GM10248 (cell line): ENCODE measurements at regions not wholly inside any gene's neighbourhood (a gene's known extent, or its start where the extent isn't known, plus 50 kb on each side); places are given as distances from the start of the nearest gene placed in this dataset.

Experiments used
- CTCF ChIA-PET: fragments of 300-600 bp; sonication (Branson Sonifier 250); formaldehyde crosslinking; extraction: SDS; loops from one replicate; lab custom pipeline; 2021; ENCODE audit warnings: antibody characterized with exemption; lab: Yijun Ruan, JAX
- POLR2A ChIA-PET: fragments of 350-650 bp; sonication (Branson Sonifier 250); formaldehyde crosslinking; extraction: SDS; loops from one replicate; lab custom pipeline; 2020; ENCODE audit warnings: antibody characterized with exemption; lab: Yijun Ruan, JAX
- DNase-seq: peaks from one replicate; pipeline ENCODE4 v3.0.0; 2012; ENCODE audit errors: extremely low spot score
- TF ChIP-seq, protein P1 (sequence below): IDR thresholded peaks from 2 replicates; pipeline ENCODE4 v1.5.1; 2012; ENCODE audit warnings: mild to moderate bottlenecking, low read depth; ENCODE audit errors: extremely low read depth, missing control alignments, control extremely low read depth

DNA sequence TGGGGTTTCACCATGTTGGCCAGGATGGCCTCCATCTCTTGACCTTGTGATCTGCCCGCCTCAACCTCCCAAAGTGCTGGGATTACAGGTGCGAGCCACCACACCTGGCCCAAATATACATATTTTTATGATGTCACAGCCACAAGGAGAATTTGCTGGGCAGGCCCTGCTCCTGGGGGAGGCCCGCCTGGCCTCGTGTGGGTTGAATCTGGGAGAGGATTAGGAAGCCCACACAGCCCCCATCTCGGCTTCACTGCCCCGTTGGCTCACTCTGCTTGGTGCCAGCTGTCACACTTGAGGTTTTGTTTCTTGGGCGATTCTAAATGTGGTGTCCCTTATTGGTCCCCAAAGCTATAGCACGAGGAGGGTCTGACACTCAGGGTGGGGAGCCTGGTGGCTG lies 335.7 kb upstream of the AJAP1 start:
- ChIA-PET CTCF (no interaction called here), POLR2A (no interaction called here)
- no peak for DNase-seq
- TF ChIP-seq, protein P1, sequence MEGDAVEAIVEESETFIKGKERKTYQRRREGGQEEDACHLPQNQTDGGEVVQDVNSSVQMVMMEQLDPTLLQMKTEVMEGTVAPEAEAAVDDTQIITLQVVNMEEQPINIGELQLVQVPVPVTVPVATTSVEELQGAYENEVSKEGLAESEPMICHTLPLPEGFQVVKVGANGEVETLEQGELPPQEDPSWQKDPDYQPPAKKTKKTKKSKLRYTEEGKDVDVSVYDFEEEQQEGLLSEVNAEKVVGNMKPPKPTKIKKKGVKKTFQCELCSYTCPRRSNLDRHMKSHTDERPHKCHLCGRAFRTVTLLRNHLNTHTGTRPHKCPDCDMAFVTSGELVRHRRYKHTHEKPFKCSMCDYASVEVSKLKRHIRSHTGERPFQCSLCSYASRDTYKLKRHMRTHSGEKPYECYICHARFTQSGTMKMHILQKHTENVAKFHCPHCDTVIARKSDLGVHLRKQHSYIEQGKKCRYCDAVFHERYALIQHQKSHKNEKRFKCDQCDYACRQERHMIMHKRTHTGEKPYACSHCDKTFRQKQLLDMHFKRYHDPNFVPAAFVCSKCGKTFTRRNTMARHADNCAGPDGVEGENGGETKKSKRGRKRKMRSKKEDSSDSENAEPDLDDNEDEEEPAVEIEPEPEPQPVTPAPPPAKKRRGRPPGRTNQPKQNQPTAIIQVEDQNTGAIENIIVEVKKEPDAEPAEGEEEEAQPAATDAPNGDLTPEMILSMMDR = no peak

DNA sequence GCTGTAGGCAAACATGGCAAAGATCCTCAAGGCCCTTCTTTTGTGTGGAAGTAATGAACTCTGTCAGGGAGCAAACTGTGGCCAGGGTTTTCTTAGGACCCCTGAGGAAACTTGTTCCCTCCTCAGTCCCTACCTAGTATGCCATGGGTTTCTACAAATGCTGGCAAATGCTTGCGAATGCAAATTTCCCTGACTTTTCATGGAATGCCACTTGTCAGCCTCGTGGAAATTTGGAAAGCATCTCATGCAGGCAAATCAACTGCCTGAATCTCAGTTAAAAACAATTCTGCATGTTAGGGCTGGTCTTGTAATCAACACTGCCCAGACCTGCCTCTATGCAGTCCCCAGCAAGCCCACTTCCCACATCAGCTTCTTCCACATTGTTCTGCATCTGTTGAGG lies 334.9 kb upstream of the AJAP1 start:
- TF ChIP-seq, protein P1 = no peak
- ChIA-PET POLR2A (no interaction called here), CTCF (no interaction called here)
- DNase-seq = no peak

DNA sequence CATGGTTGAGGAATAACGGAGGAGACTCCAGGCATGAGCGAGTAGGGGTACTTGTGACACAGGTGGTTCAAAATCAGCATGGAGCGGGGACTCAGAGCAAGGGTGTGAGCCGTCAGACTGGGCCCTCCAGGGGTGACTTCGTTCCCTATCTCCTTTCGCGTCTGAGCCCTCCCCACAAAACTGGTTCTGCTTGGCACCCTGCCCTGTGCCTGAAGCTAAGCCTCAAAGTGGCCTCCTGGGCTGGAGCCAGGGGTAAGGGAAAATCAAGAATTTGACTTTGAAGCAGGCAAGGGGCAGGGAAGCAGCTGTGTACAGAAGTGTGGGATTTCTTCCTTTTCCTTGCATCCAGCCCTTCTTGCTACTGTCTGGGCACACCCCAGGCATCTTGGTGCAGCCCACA lies 331.5 kb upstream of the AJAP1 start:
- TF ChIP-seq, protein P1 = no peak
- POLR2A ChIA-PET = no interaction called here
- CTCF ChIA-PET = no interaction called here
- no peak for DNase-seq

DNA sequence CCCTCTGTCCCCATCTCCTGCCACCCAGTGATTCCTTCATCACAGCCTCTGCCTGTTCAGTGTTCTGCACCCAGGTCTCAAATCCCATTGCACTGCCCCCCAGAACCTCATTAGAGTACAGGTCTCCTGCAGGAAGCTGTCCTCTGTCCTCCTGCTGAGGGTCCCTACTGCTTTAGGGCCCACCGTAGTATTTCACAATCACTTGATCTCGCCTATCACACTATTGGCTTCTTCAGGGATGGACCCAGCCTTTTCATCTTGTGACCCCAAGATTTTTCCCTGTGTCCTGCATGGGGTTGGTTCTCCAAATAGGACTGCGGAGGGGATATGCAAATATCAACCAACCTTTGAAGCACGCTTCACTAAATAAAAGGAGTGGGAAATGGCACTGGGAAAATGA lies 331.1 kb upstream of the AJAP1 start:
- CTCF ChIA-PET = no interaction called here
- POLR2A ChIA-PET = no interaction called here
- TF ChIP-seq, protein P1 = no peak
- no peak for DNase-seq

DNA sequence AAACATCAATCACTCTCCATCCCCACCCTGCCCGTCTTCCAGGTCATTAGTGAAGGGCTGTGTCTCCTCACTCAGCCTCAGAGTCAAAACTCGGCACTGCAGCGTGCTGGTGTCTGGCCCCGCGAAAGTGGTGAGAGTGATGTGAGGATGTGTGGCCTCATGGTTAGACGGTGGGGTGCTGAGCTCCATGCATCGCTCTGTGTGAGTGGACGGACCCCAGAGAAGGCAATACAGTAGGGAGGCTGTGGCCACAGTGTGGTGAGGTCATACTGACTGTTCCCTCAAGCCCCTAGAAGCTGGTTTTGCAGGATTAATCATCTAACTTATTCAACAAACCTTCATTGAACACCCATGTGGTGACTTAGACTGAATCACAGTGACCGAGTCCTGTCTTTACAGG lies 329.9 kb upstream of the AJAP1 start:
- ChIA-PET CTCF (no interaction called here), POLR2A (no interaction called here)
- DNase-seq = no peak
- TF ChIP-seq, protein P1 = no peak

DNA sequence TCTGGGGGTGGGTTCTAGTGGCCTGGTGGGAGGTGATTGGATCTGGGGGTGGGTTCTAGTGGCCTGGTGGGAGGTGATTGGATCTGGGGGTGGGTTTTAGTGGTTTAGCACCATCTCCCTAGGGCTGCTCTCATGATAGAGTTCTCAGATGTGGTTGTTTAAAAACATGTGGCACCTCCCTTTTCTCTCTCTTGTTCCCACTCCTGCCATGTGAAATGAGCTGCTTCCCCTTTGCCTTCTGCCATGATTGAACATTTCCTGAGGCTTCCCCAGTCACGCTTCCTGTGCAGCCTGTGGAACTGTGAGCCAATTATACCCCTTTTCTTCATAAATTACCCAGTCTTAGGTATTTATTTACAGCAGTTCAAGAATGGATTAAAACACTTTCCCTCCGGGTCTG lies 327.3 kb upstream of the AJAP1 start:
- no peak for DNase-seq
- ChIA-PET CTCF (no interaction called here), POLR2A (no interaction called here)
- TF ChIP-seq, protein P1 = no peak
